ENCODE measurements at regions not wholly inside any gene's neighbourhood (a gene's known extent, or its start where the extent isn't known, plus 50 kb on each side); places are given as distances from the start of the nearest gene placed in this dataset.

DNA sequence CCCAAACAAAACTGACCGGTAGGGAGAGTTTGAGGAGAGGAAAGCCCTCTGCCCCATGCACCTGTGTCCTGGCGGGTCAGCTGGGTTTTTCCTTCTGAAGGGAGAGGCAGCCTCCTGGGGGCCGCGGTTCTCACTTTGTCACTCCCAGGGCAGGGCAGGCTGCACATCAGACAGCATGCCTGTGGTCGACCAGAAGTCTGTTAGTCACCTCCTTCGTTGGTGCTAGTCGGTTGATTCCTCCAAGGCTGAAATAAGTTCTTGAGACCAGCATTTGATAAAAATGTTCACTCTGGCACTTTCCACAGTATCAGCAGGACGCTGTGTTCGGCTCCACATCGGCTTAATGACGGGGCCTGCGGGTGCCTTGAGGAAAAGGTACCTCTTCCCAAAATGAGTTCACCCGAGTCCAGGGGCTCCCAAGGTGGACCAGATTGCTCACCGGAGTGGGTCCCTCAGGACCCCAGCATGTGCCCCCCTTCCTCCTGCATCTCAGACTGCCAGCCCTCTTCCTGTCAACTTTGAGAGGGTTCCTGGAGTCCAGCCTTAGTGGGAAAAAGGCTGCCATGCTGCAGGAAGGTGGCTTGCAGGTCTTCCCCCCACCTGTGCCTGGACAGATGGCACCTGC lies 373.7 kb upstream of the B3GAT1 start:
- H3K4me1 Mint-ChIP-seq = no peaks in the 10 kb centered on the region
- ATAC-seq (replicated peaks) = no peak
- no peak overlapping the region for H3K4me3 Mint-ChIP-seq
- no peak overlapping the region for H3K27ac Mint-ChIP-seq
- peaks cover 31% of the 10 kb centered on the region for H3K27me3 Mint-ChIP-seq
- no peaks in the 10 kb centered on the region for H3K36me3 Mint-ChIP-seq (ENCODE audit: low read depth)
- no peaks in the 10 kb centered on the region for H3K9me3 Mint-ChIP-seq

DNA sequence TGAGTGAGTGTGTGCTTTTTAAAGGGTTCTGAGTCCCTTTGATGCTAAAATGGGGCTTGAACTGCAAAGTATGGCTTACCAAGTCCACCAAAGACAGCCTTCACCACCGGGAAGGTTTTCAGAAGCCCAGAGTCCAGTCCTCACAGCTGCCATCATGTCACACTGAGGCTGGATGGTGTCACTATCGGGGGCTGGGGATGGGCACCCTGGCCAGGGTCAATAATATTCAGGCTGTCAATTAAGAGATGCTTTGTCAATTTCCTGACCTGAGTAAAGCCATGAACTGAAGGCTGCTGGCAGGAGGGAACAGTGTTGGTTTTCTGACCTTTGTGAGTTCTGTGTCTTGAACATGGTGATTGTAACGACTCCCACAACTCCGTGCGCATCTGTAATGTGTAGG lies 373.0 kb upstream of the B3GAT1 start:
- H3K4me1 Mint-ChIP-seq = no peaks in the 10 kb centered on the region
- H3K27me3 Mint-ChIP-seq = peaks cover 35% of the 10 kb centered on the region
- H3K4me3 Mint-ChIP-seq = no peak overlapping the region
- ATAC-seq (replicated peaks) = no peak
- H3K27ac Mint-ChIP-seq = no peak overlapping the region
- H3K9me3 Mint-ChIP-seq = no peaks in the 10 kb centered on the region
- H3K36me3 Mint-ChIP-seq (ENCODE audit: low read depth) = no peaks in the 10 kb centered on the region

DNA sequence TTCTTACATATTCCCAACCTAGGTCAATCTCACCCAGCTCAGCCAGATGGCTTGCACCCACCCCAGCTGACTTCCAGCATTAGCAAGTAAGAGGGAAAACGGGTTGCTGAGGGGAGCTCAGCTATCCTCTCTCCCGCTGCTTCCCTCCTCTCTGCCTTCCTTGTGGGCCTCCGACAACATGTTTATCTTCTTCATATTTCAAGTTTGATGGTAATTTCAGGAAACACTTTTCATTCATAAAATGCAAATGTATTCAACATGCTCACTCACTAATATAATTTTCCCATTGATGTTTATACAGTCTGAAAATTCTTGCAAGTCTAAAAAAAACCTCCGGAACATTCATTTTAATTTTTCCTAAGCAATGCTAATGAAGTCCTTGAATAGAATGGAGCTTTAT lies 372.5 kb upstream of the B3GAT1 start:
- Mint-ChIP-seq H3K4me3 (no peak overlapping the region), H3K4me1 (no peaks in the 10 kb centered on the region), H3K27ac (no peak overlapping the region), H3K9me3 (no peaks in the 10 kb centered on the region), H3K36me3 (ENCODE audit: low read depth) (no peaks in the 10 kb centered on the region), H3K27me3 (peaks cover 39% of the 10 kb centered on the region)
- no peak for ATAC-seq (replicated peaks)

DNA sequence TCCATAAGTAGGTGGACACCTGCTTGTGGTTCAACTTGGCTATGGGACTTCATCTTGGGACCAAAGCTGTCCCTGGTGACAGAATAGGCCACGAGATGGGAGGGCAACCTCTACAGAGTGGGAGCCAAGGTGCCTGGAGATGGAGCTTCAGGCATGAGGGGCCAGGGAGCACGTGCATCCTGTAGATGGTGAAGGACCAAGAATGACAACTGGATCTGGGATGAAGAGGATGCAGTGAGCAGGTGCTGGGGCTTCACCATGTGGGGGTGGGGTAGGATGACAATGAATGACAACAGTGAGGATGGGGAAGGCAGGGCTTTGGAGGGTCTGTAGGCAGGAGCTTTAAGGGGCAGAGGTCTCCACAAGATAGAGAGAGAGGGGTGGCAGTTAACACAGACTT lies 372.0 kb upstream of the B3GAT1 start:
- ATAC-seq (replicated peaks) = no peak
- H3K27ac Mint-ChIP-seq = no peak overlapping the region
- H3K36me3 Mint-ChIP-seq (ENCODE audit: low read depth) = no peaks in the 10 kb centered on the region
- no peaks in the 10 kb centered on the region for H3K4me1 Mint-ChIP-seq
- no peaks in the 10 kb centered on the region for H3K9me3 Mint-ChIP-seq
- H3K27me3 Mint-ChIP-seq = peaks cover 42% of the 10 kb centered on the region
- H3K4me3 Mint-ChIP-seq = no peak overlapping the region

DNA sequence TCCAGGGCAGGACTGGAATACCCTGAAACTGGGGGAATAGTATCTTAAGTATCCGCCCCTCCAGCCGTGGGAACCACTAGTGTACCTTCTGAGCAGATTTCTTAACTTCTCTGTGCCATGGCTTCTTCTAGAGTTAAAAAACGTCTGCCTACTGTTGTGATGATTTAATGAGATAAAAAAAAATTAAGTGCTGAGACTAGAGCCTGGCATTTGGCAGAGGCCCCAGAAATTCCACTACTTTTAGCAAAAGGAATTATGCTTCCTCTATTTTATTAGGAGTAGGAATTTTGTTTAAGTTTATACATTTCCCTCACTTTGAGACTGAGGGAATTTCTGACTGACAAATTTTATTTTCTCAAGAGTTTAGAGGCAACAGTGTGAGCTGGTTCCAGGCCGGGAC lies 371.2 kb upstream of the B3GAT1 start:
- Mint-ChIP-seq H3K4me1 (no peaks in the 10 kb centered on the region), H3K27ac (no peak overlapping the region), H3K4me3 (no peak overlapping the region), H3K36me3 (ENCODE audit: low read depth) (no peaks in the 10 kb centered on the region), H3K27me3 (peaks cover 40% of the 10 kb centered on the region), H3K9me3 (no peaks in the 10 kb centered on the region)
- ATAC-seq (replicated peaks) = no peak

DNA sequence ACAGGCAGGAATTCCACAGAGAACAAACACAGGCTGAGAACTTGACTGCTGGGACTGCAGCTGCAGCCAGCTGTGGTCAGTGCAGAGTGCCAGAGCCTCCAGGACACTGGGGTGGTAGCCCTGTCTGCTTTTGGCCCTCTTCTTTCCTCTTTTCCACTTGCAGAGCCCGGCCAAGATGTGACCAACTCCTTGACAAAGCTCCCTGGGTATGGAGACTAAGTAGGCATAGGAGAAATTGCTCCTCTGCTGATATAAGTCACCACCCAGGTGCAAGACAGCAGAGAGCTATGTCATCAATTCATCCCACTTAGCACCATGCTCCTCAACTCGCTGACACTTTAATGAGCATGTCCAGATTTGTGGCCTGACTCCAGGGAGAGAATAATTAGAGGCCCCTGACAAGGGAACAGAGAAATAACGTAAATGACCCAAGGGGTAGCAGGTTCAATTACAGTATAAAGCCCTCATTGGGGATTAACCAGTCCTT lies 369.4 kb upstream of the B3GAT1 start:
- Mint-ChIP-seq H3K9me3 (no peaks in the 10 kb centered on the region), H3K4me1 (no peaks in the 10 kb centered on the region), H3K4me3 (no peak overlapping the region), H3K27me3 (peaks cover 39% of the 10 kb centered on the region), H3K27ac (no peak overlapping the region), H3K36me3 (ENCODE audit: low read depth) (no peaks in the 10 kb centered on the region)
- ATAC-seq (replicated peaks) = no peak

DNA sequence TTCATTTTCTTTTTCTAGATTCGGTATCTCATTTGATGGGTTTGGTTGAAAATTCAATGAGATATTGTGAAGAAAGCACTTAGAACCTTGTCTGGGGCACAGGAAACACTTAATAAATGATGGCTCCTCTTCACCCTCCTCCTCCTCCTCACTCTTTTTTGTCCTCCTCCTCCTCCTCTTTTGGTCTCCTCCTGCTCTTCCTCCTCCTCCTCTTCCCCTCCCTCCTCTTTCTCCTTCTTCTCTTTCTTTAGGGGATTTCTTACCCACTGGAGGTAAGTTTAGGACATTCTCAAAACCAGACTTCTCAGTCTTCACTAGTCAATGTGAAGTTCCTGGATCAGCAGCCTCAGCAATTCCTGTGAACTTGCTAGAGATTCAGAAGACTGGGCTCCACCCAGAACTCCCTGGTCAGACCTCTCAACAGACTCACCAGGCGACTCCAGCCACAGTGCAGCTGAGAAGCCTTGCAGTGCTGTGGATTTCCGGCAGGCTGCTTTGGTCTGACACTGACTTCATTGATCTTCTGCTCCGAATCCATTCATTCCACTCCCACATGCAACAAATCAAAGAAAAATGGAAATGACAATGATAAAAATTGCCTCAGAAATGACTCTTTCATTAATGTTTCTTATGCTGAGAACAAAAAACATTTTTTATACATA lies 368.6 kb upstream of the B3GAT1 start:
- Mint-ChIP-seq H3K27me3 (peaks cover 39% of the 10 kb centered on the region), H3K4me1 (no peaks in the 10 kb centered on the region), H3K4me3 (no peak overlapping the region), H3K36me3 (ENCODE audit: low read depth) (no peaks in the 10 kb centered on the region), H3K27ac (no peak overlapping the region), H3K9me3 (no peaks in the 10 kb centered on the region)
- no peak for ATAC-seq (replicated peaks)

DNA sequence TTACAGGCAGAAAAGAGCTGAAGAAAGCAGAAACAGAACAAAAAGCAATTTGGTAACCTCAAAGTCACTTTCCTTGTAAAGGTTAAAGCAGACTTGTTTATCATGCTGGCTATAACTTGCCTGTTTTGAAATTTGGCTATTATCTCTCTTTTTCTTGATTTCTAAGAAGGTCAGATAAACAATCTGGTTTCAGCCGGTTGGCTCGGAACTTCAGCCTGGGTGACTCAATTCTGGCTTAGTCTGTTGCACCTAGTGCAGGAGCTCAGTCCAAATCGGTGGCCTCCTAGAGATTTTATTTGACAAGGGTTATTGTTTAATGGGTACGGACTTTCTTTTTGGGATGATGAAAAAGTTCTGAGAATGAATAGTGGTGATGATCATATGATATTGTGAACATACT lies 367.1 kb upstream of the B3GAT1 start:
- peaks cover 37% of the 10 kb centered on the region for H3K27me3 Mint-ChIP-seq
- H3K36me3 Mint-ChIP-seq (ENCODE audit: low read depth) = no peaks in the 10 kb centered on the region
- H3K9me3 Mint-ChIP-seq = no peaks in the 10 kb centered on the region
- ATAC-seq (replicated peaks) = no peak
- H3K4me3 Mint-ChIP-seq = no peak overlapping the region
- no peak overlapping the region for H3K27ac Mint-ChIP-seq
- H3K4me1 Mint-ChIP-seq = no peaks in the 10 kb centered on the region

DNA sequence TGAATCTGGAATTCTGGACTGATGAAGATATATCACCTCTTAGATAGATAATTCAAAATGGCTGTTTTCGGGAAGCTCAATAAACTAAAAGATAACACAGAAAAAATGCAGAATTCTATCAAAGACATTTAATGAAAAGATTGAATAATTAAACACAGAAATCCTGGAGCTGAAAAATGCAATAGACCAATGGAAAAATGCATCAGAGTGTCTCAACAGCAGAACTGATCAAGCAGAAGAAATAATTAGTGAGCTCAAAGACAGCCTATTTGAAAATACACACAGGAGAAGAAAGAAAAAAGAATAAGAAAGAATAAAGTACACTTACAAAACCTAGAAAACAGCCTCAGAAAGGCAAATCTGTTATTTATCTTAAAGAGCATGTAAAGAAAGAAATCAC lies 356.4 kb upstream of the B3GAT1 start:
- ATAC-seq (replicated peaks) = no peak
- Mint-ChIP-seq H3K4me3 (no peak overlapping the region), H3K4me1 (no peaks in the 10 kb centered on the region), H3K27me3 (peaks cover 20% of the 10 kb centered on the region), H3K27ac (no peak overlapping the region), H3K36me3 (ENCODE audit: low read depth) (no peaks in the 10 kb centered on the region), H3K9me3 (peaks cover 22% of the 10 kb centered on the region)

DNA sequence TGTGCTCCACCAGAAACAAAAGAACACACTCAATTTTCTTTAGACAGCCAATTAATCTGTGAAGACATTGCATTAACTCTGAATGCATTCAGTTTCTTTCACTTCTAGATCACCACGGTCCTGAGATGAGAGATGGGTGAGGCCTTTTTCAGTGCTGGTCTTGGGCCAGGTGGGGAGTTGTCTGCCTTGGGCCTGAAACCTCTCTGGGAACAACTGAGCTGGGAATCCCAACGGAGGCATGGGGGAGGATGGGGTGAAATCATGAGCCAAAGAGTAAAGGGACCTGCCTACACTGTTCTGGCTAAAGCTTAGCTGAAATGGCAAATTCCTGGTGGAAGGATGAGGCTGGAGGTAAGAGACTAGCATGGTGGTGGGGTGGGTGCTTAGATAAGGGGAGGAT lies 353.5 kb upstream of the B3GAT1 start:
- Mint-ChIP-seq H3K36me3 (ENCODE audit: low read depth) (no peaks in the 10 kb centered on the region), H3K4me3 (no peak overlapping the region), H3K27me3 (peaks cover 23% of the 10 kb centered on the region), H3K9me3 (peaks cover 13% of the 10 kb centered on the region), H3K27ac (no peak overlapping the region), H3K4me1 (no peaks in the 10 kb centered on the region)
- ATAC-seq (replicated peaks) = no peak

DNA sequence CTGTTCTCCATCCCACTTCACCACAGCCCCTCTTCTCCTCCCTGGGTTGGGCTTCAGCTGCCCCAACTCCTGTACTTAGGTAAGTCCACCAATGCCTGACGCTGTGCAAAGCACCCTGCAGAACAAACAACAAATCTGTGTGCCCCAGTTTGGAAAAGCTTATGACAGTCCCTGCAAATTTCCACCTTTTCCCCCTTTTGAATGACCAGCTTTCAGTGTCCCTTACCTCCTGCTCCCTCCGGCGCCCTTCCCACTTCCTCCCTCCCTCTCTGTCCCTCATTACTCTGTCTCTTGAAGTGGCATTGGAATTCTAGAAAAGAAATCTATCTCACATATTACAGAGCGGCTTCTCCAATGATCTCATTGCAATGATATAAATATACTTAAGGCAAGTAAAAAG lies 352.9 kb upstream of the B3GAT1 start:
- H3K27ac Mint-ChIP-seq = no peak overlapping the region
- H3K4me3 Mint-ChIP-seq = no peak overlapping the region
- H3K36me3 Mint-ChIP-seq (ENCODE audit: low read depth) = no peaks in the 10 kb centered on the region
- peaks cover 13% of the 10 kb centered on the region for H3K9me3 Mint-ChIP-seq
- H3K4me1 Mint-ChIP-seq = no peaks in the 10 kb centered on the region
- peaks cover 23% of the 10 kb centered on the region for H3K27me3 Mint-ChIP-seq
- ATAC-seq (replicated peaks) = no peak

DNA sequence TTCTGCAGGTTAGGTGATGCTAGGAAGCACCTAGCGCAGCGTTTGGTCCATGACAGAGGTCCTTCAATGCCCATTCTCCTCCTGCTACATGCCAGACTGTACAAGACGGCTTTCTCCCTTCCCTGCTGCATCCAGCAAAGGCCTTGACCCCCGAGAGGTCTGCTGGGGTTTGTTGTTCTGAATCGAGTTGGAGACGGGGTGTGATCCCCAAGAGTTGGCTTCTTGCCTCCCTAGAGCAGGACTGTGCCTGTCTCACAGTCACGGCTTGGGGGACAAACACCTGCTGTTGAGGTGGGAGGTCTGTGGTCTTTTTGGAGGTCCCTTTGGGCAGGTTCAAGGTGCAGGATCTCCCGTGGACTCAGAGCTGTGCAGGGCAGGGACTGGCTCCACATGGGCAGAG lies 352.3 kb upstream of the B3GAT1 start:
- H3K27me3 Mint-ChIP-seq = peaks cover 23% of the 10 kb centered on the region
- H3K36me3 Mint-ChIP-seq (ENCODE audit: low read depth) = no peaks in the 10 kb centered on the region
- H3K27ac Mint-ChIP-seq = no peak overlapping the region
- no peak for ATAC-seq (replicated peaks)
- no peaks in the 10 kb centered on the region for H3K4me1 Mint-ChIP-seq
- H3K9me3 Mint-ChIP-seq = peaks cover 13% of the 10 kb centered on the region
- no peak overlapping the region for H3K4me3 Mint-ChIP-seq

DNA sequence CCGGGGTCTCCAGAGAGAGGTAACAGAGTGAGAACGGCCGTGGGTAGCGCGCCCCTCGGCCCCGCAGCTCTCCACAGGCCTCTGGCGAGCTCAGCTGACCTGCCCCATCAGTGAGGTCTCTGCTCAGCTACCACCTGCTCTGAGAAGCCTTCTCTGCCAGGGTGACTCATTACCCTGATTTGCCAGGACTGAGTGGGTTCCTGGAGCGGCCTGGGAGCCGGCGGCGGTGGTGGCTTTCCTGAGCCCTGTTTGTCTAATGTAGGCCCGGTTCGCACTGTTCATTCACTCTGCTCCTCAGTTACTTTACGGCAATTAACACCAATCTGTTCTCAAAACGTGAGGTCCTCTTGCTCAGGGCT lies 351.0 kb upstream of the B3GAT1 start:
- no peak overlapping the region for H3K27ac Mint-ChIP-seq

DNA sequence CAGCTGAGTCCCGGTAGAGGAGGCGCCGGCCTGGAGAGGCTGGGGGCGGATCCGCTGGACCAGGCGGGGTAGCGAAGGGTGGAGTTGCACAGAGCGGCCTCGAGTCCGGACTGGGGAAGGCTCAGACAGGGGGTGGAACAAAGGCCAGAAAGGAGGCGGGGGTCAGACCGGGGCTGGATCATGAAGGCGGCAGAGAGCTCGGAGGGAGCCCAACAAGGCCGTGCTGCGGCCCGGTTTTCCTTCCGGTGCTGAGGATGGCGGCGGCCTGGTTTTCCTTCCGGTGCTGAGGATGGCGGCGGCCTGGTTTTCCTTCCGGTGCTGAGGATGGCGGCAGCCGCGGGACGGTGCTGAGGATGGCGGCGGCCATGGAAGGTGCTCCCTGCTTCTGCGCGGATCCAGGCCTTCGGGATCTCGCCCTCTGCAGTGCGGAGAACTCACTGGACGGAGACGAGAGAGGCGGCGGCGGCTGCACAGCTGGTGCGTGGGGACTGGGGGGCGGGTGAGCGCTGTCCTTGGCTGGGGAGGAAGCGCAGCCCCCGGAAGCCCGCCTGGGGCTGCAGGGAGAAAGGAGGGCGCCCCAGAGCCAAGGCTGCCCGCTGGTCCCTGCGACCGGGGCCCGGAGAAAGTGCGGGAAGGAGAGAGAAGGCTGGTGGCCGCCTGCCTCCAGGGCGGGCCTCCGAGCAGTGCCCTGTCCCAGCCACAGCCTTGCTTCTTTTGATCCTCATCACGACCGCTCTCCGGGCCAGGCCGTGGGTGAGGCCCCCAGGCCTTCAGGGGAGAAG lies 350.4 kb upstream of the B3GAT1 start:
- H3K27ac Mint-ChIP-seq = no peak overlapping the region
- peaks cover 17% of the 10 kb centered on the region for H3K27me3 Mint-ChIP-seq
- no peak for ATAC-seq (replicated peaks)
- H3K36me3 Mint-ChIP-seq (ENCODE audit: low read depth) = no peaks in the 10 kb centered on the region
- H3K4me3 Mint-ChIP-seq = no peak overlapping the region
- H3K9me3 Mint-ChIP-seq = peaks cover 4% of the 10 kb centered on the region
- H3K4me1 Mint-ChIP-seq = no peaks in the 10 kb centered on the region

More for the DNA sequence above, 351.0 kb upstream of the B3GAT1 start:
- no peak for ATAC-seq (replicated peaks)
- peaks cover 17% of the 10 kb centered on the region for H3K27me3 Mint-ChIP-seq
- H3K4me3 Mint-ChIP-seq = no peak overlapping the region
- H3K9me3 Mint-ChIP-seq = peaks cover 4% of the 10 kb centered on the region
- H3K36me3 Mint-ChIP-seq (ENCODE audit: low read depth) = no peaks in the 10 kb centered on the region
- H3K4me1 Mint-ChIP-seq = no peaks in the 10 kb centered on the region

DNA sequence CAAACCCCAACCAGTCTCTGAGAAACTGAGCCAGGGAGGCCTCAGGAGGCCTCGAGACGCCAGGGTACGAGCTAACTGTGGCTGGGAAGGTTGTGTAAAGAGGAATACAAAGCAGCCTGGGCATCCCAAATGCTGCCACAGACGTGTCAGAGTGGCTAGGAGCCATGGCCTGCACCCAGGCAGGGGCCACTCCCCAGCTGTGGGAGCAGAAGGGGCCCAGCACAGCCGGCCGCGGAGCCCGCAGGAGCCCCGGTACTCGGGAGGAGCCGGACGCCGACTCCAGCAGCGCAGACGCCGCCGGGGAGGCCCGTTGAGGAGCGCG lies 349.8 kb upstream of the B3GAT1 start:
- no peak for ATAC-seq (replicated peaks)
- Mint-ChIP-seq H3K9me3 (peaks cover 2% of the 10 kb centered on the region), H3K36me3 (ENCODE audit: low read depth) (no peaks in the 10 kb centered on the region), H3K27ac (no peak overlapping the region), H3K27me3 (peaks cover 15% of the 10 kb centered on the region), H3K4me3 (no peak overlapping the region), H3K4me1 (no peaks in the 10 kb centered on the region)
